ENCODE measurements at regions not wholly inside any gene's neighbourhood (a gene's known extent, or its start where the extent isn't known, plus 50 kb on each side); places are given as distances from the start of the nearest gene placed in this dataset.

DNA sequence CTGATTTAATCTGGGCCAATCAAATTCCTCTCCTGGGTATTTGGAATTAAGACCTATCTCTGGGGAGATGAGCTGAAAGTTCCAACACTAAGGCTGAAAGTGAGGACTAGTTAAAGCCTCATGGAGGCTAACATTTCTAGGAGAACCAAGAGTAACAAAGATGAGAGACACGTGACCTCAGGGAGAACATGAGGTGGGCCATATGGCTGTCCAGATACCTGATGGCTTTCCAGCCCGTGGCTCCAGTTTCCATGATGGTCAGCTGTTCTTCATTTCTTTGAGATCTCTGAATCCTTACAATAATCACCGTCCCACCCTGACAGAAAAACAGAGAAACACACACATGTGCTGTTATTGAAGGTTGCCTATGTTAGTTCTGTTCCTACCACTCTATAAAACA lies 66.1 kb downstream of the LEPR start:
- Histone ChIP-seq H3K9me3 (ENCODE audit: control insufficient read depth, insufficient read depth, low read length) (no peaks in the 10 kb centered on the region), H3K4me3 (ENCODE audit: low read depth, low read length) (no peak overlapping the region), H3K27me3 (ENCODE audit: control insufficient read depth, insufficient read depth, low read length) (no peaks in the 10 kb centered on the region), H3K4me1 (ENCODE audit: control insufficient read depth, insufficient read depth, low read length) (no peaks in the 10 kb centered on the region), H3K36me3 (ENCODE audit: control insufficient read depth, insufficient read depth, low read length) (no peaks in the 10 kb centered on the region), H3K27ac (ENCODE audit: low read depth, low read length) (no peak overlapping the region)
- WGBS (ENCODE audit: insufficient coverage): 91% methylated on average over 1 of the region's 3 CpGs
- no peak for DNase-seq (ENCODE audit: low read depth in 4 of 6, low spot score in 6 of 6)

DNA sequence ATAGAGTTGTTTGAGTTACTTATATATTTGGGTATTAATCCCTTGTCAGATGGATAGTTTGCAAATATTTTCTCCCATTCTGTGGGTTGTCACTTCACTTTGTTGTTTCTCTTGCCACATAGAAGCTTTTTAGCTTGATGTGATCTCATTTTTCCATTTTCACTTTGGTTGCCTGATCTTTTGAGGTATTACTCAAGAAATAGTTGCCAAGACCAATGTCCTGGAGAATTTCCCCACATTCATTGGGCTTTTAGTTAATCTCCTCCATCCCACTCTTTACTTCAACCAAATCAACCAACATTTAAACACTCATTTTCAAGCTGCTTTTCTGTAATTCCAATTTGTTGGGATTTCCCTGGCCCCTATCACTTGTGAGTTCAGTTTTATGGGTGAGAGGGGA lies 69.0 kb downstream of the LEPR start:
- Histone ChIP-seq H3K36me3 (ENCODE audit: control insufficient read depth, insufficient read depth, low read length) (no peaks in the 10 kb centered on the region), H3K4me1 (ENCODE audit: control insufficient read depth, insufficient read depth, low read length) (no peaks in the 10 kb centered on the region), H3K4me3 (ENCODE audit: low read depth, low read length) (no peak overlapping the region), H3K9me3 (ENCODE audit: control insufficient read depth, insufficient read depth, low read length) (no peaks in the 10 kb centered on the region), H3K27ac (ENCODE audit: low read depth, low read length) (no peak overlapping the region), H3K27me3 (ENCODE audit: control insufficient read depth, insufficient read depth, low read length) (no peaks in the 10 kb centered on the region)
- DNase-seq (ENCODE audit: low read depth in 4 of 6, low spot score in 6 of 6): no peak

DNA sequence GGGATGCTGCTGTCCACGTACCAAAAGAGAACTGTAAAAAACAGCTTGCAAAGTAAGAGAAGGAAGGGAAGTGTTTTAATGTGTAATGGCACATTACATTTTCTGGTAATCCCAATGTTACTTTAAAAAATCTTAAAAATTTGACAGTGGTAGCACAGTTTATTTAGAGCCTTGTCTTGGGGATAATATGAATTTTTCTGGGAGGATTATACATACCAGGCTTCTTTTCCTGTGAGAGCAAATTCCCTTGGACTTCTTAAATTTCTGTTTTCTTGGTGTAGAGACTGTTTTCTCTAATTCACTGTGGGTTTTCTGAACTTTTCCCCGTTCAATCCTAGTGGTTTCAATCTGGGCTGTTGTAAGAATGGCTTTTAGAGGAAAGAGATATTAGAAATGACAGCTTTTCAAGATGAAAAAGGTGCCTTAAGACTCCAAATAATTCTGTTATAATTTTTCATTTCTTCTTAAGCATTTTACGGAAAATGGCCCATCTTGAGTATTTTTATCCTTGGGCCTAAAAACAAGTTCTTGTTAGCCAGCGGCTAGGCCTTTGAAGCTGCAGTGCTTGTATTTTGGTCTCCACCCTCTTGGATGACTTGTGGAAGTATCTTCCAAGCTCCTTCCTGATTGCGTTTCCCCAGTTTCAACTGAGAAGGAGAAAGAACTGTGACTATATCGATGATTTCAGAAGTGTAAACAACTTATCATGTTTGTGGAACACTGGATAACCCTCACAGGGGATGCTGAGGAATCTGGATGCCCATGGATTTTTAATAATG lies 70.0 kb downstream of the LEPR start:
- 92% methylated on average over 4 of the region's 6 CpGs for WGBS (ENCODE audit: insufficient coverage)
- no peaks in the 10 kb centered on the region for H3K9me3 ChIP-seq (ENCODE audit: control insufficient read depth, insufficient read depth, low read length)
- H3K27ac ChIP-seq (ENCODE audit: low read depth, low read length): no peak overlapping the region
- no peaks in the 10 kb centered on the region for H3K36me3 ChIP-seq (ENCODE audit: control insufficient read depth, insufficient read depth, low read length)
- H3K27me3 ChIP-seq (ENCODE audit: control insufficient read depth, insufficient read depth, low read length): no peaks in the 10 kb centered on the region
- no peaks in the 10 kb centered on the region for H3K4me1 ChIP-seq (ENCODE audit: control insufficient read depth, insufficient read depth, low read length)
- DNase-seq (ENCODE audit: low read depth in 4 of 6, low spot score in 6 of 6): no peak
- H3K4me3 ChIP-seq (ENCODE audit: low read depth, low read length): no peak overlapping the region

DNA sequence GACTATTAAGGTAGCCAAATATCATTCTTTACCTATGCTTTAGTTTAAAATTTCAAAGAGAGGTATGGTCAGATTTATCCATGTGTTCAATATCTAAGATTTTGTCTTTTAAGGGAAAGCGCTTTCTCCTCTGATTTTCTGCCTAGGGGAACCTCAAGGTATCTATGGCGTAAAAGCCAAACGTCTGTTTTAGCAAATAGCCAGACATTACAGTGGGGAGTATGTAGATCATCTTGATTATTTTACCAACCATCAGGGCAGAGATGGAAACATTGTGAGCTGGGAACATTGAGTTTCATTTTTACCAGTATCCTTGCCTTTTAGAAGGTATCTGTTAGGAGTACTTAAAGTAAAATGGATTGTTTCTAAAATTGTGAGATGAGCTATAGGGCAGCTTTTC lies 71.0 kb downstream of the LEPR start:
- H3K4me1 ChIP-seq (ENCODE audit: control insufficient read depth, insufficient read depth, low read length): no peaks in the 10 kb centered on the region
- H3K27me3 ChIP-seq (ENCODE audit: control insufficient read depth, insufficient read depth, low read length): no peaks in the 10 kb centered on the region
- no peak overlapping the region for H3K27ac ChIP-seq (ENCODE audit: low read depth, low read length)
- DNase-seq (ENCODE audit: low read depth in 4 of 6, low spot score in 6 of 6): no peak
- 100% methylated on average over 1 of the region's 3 CpGs for WGBS (ENCODE audit: insufficient coverage)
- no peak overlapping the region for H3K4me3 ChIP-seq (ENCODE audit: low read depth, low read length)
- H3K36me3 ChIP-seq (ENCODE audit: control insufficient read depth, insufficient read depth, low read length): no peaks in the 10 kb centered on the region
- no peaks in the 10 kb centered on the region for H3K9me3 ChIP-seq (ENCODE audit: control insufficient read depth, insufficient read depth, low read length)

DNA sequence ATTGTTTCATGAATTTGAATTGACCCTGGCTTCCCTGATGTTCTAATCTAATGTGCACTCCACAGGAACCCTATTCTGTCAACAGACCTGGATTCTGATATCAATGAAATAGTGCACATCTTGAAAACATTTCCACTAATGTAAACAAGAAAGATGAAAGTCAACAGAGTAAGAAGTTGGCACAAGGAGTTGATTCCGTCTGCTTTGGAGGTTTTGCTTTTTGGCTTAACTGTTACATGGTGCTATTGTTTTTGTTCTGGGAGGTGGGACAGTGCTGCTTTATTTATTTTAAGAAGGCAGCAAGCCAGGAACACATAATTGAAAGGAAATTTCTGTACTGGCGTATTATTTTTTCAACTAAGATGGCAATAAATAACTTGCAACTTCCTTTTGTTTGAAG lies 73.3 kb downstream of the LEPR start:
- H3K4me1 ChIP-seq (ENCODE audit: control insufficient read depth, insufficient read depth, low read length): no peaks in the 10 kb centered on the region
- H3K36me3 ChIP-seq (ENCODE audit: control insufficient read depth, insufficient read depth, low read length): no peaks in the 10 kb centered on the region
- peak in 1 of 6 donors; percentile 41 for DNase-seq (ENCODE audit: low read depth in 4 of 6, low spot score in 6 of 6)
- H3K9me3 ChIP-seq (ENCODE audit: control insufficient read depth, insufficient read depth, low read length): no peaks in the 10 kb centered on the region
- H3K27me3 ChIP-seq (ENCODE audit: control insufficient read depth, insufficient read depth, low read length): no peaks in the 10 kb centered on the region
- no peak overlapping the region for H3K27ac ChIP-seq (ENCODE audit: low read depth, low read length)
- no peak overlapping the region for H3K4me3 ChIP-seq (ENCODE audit: low read depth, low read length)
- 40% methylated on average over 1 of the region's 2 CpGs for WGBS (ENCODE audit: insufficient coverage)

DNA sequence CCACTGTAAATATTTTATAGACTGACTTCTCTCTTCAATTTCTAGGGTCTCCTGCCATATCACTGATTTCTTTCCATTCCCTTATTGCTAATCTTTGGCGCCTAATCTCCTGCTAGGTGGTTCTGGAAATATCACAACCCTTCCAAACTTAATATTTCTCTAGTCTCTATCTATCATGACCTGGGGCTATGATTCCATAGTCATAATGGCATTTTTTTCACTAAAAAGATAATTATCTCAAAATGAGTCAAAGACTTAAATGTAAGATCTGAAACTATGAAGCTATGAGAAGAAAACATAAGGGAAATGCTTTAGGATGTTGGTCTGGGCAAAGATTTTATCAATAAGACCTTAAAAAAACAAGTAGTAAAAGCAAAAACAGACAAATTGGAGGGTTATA lies 74.2 kb downstream of the LEPR start:
- Histone ChIP-seq H3K27ac (ENCODE audit: low read depth, low read length) (no peak overlapping the region), H3K9me3 (ENCODE audit: control insufficient read depth, insufficient read depth, low read length) (no peaks in the 10 kb centered on the region), H3K36me3 (ENCODE audit: control insufficient read depth, insufficient read depth, low read length) (no peaks in the 10 kb centered on the region), H3K27me3 (ENCODE audit: control insufficient read depth, insufficient read depth, low read length) (no peaks in the 10 kb centered on the region), H3K4me1 (ENCODE audit: control insufficient read depth, insufficient read depth, low read length) (no peaks in the 10 kb centered on the region), H3K4me3 (ENCODE audit: low read depth, low read length) (no peak overlapping the region)
- DNase-seq (ENCODE audit: low read depth in 4 of 6, low spot score in 6 of 6): no peak
- WGBS (ENCODE audit: insufficient coverage): no CpG with 5 or more reads among the region's 1 CpG

DNA sequence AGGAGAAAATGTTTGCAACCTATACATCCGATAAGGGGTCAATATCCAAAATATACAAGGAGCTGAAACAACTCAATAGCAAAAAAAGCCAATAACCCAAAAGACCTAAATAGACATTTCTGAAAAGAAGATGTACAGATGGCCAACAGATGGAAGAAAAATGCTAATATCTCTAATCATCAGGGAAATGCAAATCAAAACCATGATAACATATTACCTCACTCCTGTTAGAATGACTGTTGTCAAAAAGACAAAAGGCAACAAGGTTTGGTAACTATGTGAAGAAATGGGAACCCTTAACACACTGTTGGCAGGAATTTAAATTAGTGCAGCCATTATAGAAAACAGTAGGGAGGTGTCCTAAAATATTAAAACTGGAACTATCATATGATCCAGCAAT lies 74.7 kb downstream of the LEPR start:
- Histone ChIP-seq H3K4me1 (ENCODE audit: control insufficient read depth, insufficient read depth, low read length) (no peaks in the 10 kb centered on the region), H3K27me3 (ENCODE audit: control insufficient read depth, insufficient read depth, low read length) (no peaks in the 10 kb centered on the region), H3K27ac (ENCODE audit: low read depth, low read length) (no peak overlapping the region), H3K4me3 (ENCODE audit: low read depth, low read length) (no peak overlapping the region), H3K36me3 (ENCODE audit: control insufficient read depth, insufficient read depth, low read length) (no peaks in the 10 kb centered on the region), H3K9me3 (ENCODE audit: control insufficient read depth, insufficient read depth, low read length) (no peaks in the 10 kb centered on the region)
- no CpG with 5 or more reads among the region's 1 CpG for WGBS (ENCODE audit: insufficient coverage)
- peak in 1 of 6 donors; percentile 20 for DNase-seq (ENCODE audit: low read depth in 4 of 6, low spot score in 6 of 6)

DNA sequence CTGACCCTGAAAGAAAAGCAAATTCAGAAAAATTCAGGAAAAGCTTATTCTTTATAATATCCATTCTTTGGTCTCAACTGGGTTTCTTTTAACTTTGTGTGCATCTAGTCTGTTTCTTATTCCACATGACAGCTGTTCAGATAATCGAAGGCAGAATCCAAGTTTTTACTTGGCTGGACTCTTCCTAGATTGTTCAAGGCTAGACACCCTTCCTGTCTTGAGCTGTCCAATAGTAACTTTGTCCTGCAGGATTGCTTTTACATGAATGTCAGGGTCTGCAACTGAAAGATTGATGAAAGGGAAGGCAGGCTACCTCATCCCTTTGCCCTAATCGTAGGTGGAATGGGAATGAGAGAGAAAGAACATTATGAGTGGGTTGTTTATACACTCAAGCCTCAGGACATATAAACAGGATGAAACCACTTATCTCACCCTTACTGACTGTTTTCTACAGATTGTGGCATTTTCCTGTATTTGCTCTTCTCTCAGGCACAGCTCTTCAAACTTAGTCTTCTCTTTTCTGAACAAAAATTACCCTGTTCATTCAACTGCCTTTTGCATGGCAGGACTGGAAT lies 76.9 kb downstream of the LEPR start:
- Histone ChIP-seq H3K4me3 (ENCODE audit: low read depth, low read length) (no peak overlapping the region), H3K36me3 (ENCODE audit: control insufficient read depth, insufficient read depth, low read length) (no peaks in the 10 kb centered on the region), H3K9me3 (ENCODE audit: control insufficient read depth, insufficient read depth, low read length) (no peaks in the 10 kb centered on the region), H3K4me1 (ENCODE audit: control insufficient read depth, insufficient read depth, low read length) (no peaks in the 10 kb centered on the region), H3K27me3 (ENCODE audit: control insufficient read depth, insufficient read depth, low read length) (no peaks in the 10 kb centered on the region), H3K27ac (ENCODE audit: low read depth, low read length) (no peak overlapping the region)
- no peak for DNase-seq (ENCODE audit: low read depth in 4 of 6, low spot score in 6 of 6)
- no CpG with 5 or more reads among the region's 2 CpGs for WGBS (ENCODE audit: insufficient coverage)

DNA sequence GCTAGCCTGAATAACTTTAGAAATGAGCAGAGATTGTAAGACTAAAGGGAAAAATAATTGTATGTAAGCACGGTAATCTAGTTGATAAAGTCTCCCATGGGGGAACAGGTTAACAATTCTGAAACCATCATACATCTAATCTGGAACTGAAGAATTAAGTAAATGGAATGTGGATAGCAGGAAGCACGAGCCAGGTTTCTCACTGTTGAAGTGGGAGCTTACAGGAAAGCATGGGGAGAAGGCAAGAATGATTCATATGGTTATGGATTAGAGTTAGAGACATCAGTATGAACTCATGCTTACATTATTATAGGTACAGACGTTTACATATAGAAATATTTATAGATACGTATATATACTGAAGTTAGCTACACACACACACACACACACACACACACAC lies 83.0 kb downstream of the LEPR start:
- no peaks in the 10 kb centered on the region for H3K4me1 ChIP-seq (ENCODE audit: control insufficient read depth, insufficient read depth, low read length)
- H3K36me3 ChIP-seq (ENCODE audit: control insufficient read depth, insufficient read depth, low read length): no peaks in the 10 kb centered on the region
- no peak for DNase-seq (ENCODE audit: low read depth in 4 of 6, low spot score in 6 of 6)
- no peak overlapping the region for H3K4me3 ChIP-seq (ENCODE audit: low read depth, low read length)
- H3K9me3 ChIP-seq (ENCODE audit: control insufficient read depth, insufficient read depth, low read length): peaks cover 4% of the 10 kb centered on the region
- H3K27me3 ChIP-seq (ENCODE audit: control insufficient read depth, insufficient read depth, low read length): no peaks in the 10 kb centered on the region
- H3K27ac ChIP-seq (ENCODE audit: low read depth, low read length): no peak overlapping the region
- WGBS (ENCODE audit: insufficient coverage): no CpG with 5 or more reads among the region's 4 CpGs

DNA sequence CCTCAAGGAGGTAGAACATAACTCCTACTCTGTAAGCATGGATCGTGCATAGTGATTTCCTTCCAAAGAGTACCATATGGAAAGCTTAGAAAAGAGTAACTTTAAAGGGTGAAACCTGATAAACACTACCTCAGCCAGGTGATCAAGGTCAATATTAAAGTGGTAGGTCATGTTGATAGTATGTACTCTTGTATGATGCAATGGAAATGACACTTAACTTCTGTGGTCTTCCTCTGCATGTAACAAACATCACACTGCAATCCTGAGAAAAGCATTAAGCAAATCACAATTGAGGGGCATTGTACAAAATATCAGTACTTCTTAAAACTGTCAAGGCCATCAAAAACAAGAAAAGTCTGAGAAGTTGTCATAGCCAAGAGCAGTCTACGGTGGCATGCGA lies 83.8 kb downstream of the LEPR start:
- Histone ChIP-seq H3K27ac (ENCODE audit: low read depth, low read length) (no peak overlapping the region), H3K27me3 (ENCODE audit: control insufficient read depth, insufficient read depth, low read length) (no peaks in the 10 kb centered on the region), H3K4me1 (ENCODE audit: control insufficient read depth, insufficient read depth, low read length) (no peaks in the 10 kb centered on the region), H3K4me3 (ENCODE audit: low read depth, low read length) (no peak overlapping the region), H3K9me3 (ENCODE audit: control insufficient read depth, insufficient read depth, low read length) (peaks cover 6% of the 10 kb centered on the region), H3K36me3 (ENCODE audit: control insufficient read depth, insufficient read depth, low read length) (no peaks in the 10 kb centered on the region)
- WGBS (ENCODE audit: insufficient coverage): no CpG with 5 or more reads among the region's 3 CpGs
- DNase-seq (ENCODE audit: low read depth in 4 of 6, low spot score in 6 of 6): no peak

Data from spinal cord (tissue), 9 donors.